ENCODE measurements at regions not wholly inside any gene's neighbourhood (a gene's known extent, or its start where the extent isn't known, plus 50 kb on each side); places are given as distances from the start of the nearest gene placed in this dataset.
A peak's percentile ranks its signal among the peaks of the same experiment; 100 is the strongest.

GRCh38 chr6:138652824-138653223, 120.7 kb upstream of the CCDC28A start:
- H3K56ac ChIP-seq (ENCODE audit: insufficient read length, low read depth, low read length): no peak overlapping the region
- WGBS (ENCODE audit: extremely low coverage, insufficient read length, low lambda C conversion rate): no CpG with 5 or more reads among the region's 1 CpG
- H3K27ac Mint-ChIP-seq: peak overlapping the region; percentile 51 to 62 (median 52); a peak in 2 of 7 replicates
- no peak overlapping the region for H2BK20ac ChIP-seq (ENCODE audit: low read depth, low read length, poor library complexity, severe bottlenecking)
- H3K79me1 ChIP-seq (ENCODE audit: insufficient read depth, low read depth, low read length, poor library complexity, severe bottlenecking): peaks cover 2% of the 10 kb centered on the region
- no peaks in the 10 kb centered on the region for H4K20me1 ChIP-seq (ENCODE audit: control insufficient read depth, insufficient read depth, insufficient read length)
- H3K27me3 ChIP-seq (ENCODE audit: insufficient read depth, low read length): no peaks in the 10 kb centered on the region
- H3K4me1 ChIP-seq (ENCODE audit: insufficient read depth, low read length): no peaks in the 10 kb centered on the region
- no peaks in the 10 kb centered on the region for H3K9me3 Mint-ChIP-seq
- H2BK120ac ChIP-seq (ENCODE audit: low read depth, low read length, poor library complexity, severe bottlenecking): no peak overlapping the region
- H3K4me2 ChIP-seq (ENCODE audit: insufficient read depth, insufficient read length, low read length): no peak overlapping the region
- H3K9me3 ChIP-seq (ENCODE audit: control insufficient read depth, low read depth, low read length): no peaks in the 10 kb centered on the region
- no peak overlapping the region for H3K4me3 Mint-ChIP-seq
- no peak overlapping the region for H4K8ac ChIP-seq (replicated peaks; ENCODE audit: insufficient read length, low read depth, low read length)
- H4K5ac ChIP-seq (ENCODE audit: insufficient read length, low read depth, low read length): no peak overlapping the region
- no peak for TF ChIP-seq CTCF (conservative IDR thresholded peaks at IDR 0.05)
- H3K18ac ChIP-seq (ENCODE audit: insufficient read length, low read depth, low read length): no peak overlapping the region
- no peaks in the 10 kb centered on the region; the same call in 1 of the 2 replicates for H3K79me2 ChIP-seq (ENCODE audit: insufficient read depth, low read length)
- no peak overlapping the region for H3K23ac ChIP-seq (ENCODE audit: insufficient read length, low read depth, low read length)
- H3K27me3 Mint-ChIP-seq (ENCODE audit: low read depth): no peaks in the 10 kb centered on the region
- H2BK12ac ChIP-seq (ENCODE audit: insufficient read length, low read depth, low read length): no peak overlapping the region
- H2AK5ac ChIP-seq (ENCODE audit: insufficient read length, low read length): no peak overlapping the region
- no peak overlapping the region for H3K4ac ChIP-seq (ENCODE audit: low read depth, low read length)
- H4K91ac ChIP-seq (ENCODE audit: insufficient read length, low read depth, low read length): no peak overlapping the region
- no peak overlapping the region for H2BK5ac ChIP-seq (ENCODE audit: insufficient read length, low read length)
- H2AFZ ChIP-seq (ENCODE audit: low read length): no peak overlapping the region
- no peaks in the 10 kb centered on the region for H3K23me2 ChIP-seq (ENCODE audit: insufficient read length, low read depth, low read length, poor library complexity, severe bottlenecking)
- H3K36me3 Mint-ChIP-seq (ENCODE audit: insufficient read depth in 1 of 3, low read depth in 3 of 3): peaks cover 0 to 6% (median 3%) of the 10 kb centered on the region in 3 experiments; a peak in 2 of 7 replicates
- H3K14ac ChIP-seq (ENCODE audit: insufficient read depth, low read length): no peak overlapping the region
- H3K9ac ChIP-seq (ENCODE audit: extremely low read depth, insufficient read length, low read length): no peak overlapping the region
- no peak overlapping the region for H2BK15ac ChIP-seq (ENCODE audit: low read depth, low read length)
- no peak overlapping the region for H3T11ph ChIP-seq (ENCODE audit: low read length)
- DNase-seq: no peak
- no peak overlapping the region for H3K27ac ChIP-seq (ENCODE audit: insufficient read length, low read depth, low read length)
- H3K4me1 Mint-ChIP-seq: peaks cover 20 to 23% of the 10 kb centered on the region in 2 experiments
